HG03432 (cell line): ENCODE measurements at regions not wholly inside any gene's neighbourhood (a gene's known extent, or its start where the extent isn't known, plus 50 kb on each side); places are given as distances from the start of the nearest gene placed in this dataset.

Source experiments
- ATAC-seq: cut with Tn5 transposase; IDR thresholded peaks from one replicate; pipeline ENCODE4 v1.9.1; 2021; ENCODE audit warnings: mild to moderate bottlenecking, moderate library complexity; ENCODE audit not compliant: unreplicated experiment

- ATAC-seq, result no peak
These were observed 83.0 kb upstream of the ATF3 start for GRCh38 chr1:212525479-212526110.

DNA sequence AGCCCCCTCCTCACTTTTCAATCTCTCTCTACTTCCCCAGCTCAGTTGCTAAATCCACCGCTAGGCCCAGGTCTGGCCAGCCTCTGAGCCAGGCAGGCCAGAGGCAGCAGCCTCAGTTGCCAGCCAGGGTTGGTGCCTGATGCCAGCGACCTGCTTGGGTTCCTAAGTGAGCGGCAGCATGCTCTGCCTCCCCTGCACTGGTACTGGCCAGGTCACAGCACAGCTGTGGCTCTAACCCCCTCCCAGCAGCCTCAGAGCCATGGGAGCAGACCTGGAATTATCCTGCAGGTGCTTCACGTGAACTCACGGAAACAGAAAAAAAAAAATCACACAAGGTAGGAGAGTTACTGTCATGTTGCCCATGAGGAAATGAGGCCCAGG, 82.5 kb upstream of the ATF3 start:
- ATAC-seq, result no peak

GRCh38 chr1:212528501-212528900, 80.1 kb upstream of the ATF3 start:
- no peak for ATAC-seq

DNA sequence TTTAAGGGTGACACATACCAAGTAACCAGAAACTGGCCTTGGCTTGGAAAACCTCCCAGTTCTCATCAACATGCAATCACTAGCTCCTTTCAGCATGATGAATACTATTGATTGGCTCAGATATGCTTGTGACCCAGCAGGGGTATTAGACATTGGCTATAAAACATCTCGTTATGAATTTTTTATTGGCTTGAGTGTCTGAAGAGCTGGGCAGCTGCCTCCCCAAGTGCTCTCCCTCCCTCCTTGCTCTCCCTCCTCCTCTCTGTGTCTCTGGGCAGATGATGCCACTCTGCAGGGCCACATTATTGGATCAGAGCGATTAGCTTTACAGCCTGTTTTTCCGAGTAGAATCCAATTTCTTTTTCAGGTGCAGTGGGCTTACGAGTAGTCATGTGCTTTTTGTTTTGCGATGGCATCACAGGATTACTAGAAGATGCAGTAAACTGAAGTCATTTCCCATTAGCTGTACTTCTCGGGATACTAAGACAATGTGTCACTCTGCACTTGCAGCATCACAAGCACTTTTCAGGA, 79.3 kb upstream of the ATF3 start:
- ATAC-seq, result no peak

DNA sequence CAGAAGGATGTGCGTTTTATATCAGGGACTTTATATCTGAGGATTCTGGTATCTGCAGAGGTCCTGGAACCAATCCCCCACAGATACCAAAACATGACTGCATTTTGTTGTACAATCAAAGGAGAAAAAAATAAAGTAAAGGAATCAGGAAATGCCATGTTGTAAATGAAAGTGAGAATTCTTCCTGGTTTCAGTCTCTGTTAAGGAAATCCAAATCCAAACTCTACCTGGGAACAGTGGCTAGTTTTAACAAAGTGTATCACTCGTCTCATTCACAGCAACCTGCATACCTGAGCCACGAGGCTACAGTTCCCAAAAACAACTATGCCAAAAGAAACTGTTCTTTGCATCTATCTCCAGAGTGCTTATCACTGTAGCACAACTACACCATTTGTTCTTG, 77.3 kb upstream of the ATF3 start:
- ATAC-seq, result no peak

DNA sequence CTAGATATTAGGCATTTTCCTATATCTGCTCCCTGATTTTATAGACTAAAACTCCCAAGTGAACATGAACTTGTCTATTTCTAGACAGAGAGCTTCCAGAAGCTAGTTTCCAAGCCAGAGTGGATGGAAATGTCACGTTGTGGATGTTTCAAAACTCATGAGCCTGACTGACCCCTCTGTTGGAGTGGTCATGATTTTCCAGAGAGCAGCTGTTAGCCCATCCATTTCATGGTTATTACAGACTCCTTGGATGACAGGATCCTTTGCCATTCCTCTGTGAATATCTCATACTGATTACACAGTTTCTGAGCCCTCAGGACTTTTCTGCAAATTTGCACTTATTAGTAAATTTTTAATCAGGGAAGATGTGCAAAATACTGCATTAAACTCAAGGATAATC, 76.8 kb upstream of the ATF3 start:
- no peak for ATAC-seq

DNA sequence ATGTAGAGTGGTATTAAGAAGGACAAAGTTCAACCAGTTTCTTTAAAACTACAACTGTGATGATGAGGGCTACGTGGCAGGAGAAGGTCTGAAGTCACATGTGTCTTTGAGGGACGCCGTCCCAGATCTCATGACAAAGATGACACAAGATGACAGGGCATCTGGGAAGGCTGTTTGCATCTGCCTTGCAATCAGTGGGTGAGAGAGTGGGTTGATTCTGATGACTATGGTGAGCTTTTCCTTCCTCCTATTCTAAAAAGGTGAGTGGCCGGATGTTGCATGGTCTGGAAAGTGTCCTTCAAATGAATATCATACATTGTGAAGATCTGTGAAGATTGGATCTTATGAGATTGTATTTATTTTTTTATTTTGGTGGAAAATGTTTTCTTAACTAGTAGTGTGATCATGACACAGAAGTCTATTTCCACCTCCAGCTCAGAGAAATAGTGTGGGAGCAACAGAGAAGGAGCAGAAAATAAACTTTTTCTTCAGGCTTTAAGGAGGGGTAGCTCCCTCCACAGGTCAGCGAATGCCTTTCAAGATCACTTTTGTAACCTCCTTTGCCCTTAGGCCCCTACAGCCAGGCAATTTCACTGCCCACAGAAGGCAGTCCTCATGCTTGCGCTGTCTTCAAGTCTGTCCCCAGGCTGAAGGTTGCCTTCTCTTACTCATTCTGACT, 76.0 kb upstream of the ATF3 start:
- no peak for ATAC-seq

- no peak for ATAC-seq
These were observed 75.4 kb upstream of the ATF3 start for GRCh38 chr1:212533148-212533517.

DNA sequence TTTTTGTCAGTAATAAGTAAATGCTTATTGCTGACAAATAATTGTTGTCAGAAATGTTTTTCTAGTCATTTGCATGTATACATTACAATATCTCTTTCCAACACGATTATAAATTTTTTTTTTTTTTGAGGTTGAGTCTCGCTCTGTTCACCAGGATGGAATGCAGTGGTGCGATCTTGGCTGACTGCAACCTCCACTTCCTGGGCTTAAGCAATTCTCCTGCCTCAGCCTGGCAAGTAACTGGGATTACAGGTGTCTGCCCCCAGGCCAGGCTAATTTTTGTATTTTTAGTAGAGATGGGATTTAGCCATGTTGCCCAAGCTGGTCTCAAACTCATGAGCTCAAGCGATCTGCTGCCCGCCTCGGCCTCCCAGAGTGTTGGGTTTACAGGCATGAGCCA, 72.0 kb upstream of the ATF3 start:
- no peak for ATAC-seq

DNA sequence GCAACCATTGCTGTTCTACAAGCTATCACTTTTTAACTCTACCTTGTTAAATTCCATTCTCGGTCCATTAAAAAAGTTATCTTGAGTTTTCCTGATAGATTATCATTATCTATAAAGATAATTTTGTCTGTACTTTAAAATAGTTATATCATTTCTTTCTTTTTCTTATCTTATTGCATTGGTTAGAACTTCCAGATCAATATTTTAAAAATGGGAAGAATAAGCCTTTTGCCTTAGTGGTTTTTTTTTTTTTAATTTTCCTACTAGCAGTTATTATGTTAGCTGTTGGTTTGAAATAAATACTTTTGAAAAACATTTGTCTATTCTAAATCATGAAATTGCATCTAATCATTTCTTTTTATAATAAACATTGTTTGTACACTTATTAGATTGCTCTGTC, 71.0 kb upstream of the ATF3 start:
- ATAC-seq, result no peak

DNA sequence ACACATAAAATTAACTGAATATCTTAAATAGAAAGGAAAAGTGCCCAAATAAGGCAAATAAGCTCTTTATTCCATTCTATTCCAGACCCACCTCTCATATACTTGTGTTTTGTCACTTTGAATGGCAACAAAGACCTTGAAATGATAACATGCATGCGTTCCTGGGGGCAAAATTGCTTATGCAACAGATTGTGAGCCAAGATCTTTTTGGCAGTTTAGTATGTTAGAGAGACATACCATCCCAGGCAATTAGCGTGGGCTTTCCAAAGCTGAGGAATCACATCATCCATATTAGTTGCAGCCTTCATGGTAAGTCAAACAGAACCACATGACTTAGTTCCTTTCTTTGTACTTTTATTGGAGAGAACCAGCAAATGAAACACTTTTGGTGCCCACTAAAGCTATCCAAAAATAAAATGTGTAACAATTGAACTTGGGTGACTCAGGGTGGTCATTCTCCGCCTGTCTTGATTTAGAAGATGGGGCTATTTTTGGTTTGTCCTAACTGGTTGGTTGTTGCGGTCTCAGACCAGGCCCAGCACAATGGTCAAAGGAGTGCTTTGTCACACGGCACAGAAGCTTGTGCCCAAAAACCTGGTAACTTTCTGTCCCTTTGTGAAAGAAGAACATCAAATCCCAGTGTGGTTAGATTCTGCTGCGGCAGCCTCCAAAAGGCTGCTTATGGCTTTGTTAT, 68.7 kb upstream of the ATF3 start:
- ATAC-seq, result no peak

DNA sequence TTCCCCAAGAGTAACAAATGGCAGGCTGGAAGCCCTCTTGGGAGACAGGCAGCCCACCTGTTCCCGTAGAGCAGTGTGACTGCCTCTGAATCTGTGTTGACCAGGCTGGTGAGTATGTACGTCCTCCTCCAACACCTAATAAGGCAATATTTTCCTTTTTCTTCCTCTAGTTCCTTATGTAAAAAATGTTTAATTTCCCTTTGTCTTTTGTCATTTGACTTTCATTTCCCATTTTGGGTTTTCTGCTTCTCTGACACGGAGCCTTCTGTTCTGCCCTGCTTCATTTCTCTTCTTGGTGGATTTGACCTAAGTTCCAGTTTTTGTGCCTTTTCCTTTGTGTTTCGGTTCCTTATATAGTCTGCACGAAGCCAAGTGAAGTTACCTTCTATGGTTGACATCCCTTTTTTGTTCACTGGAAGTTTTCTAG, 65.8 kb upstream of the ATF3 start:
- ATAC-seq, result no peak

DNA sequence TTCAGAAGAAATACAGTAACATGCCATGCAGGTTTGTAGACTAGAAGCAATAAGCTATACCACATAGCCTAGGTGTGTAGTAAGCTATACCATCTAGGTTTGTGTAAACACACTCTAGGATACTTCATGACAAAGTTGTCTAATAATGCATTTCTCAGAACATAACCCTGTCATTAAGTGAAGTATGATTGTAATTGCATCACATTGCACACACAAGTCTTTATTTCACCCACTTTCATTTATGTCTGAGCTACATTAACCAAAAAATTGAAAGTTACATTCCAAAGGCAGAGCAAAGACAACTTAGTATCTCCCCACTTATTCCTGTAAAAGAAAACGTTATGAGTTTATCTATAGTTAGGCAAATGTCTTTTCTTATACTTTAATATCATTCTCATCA, 64.5 kb upstream of the ATF3 start:
- no peak for ATAC-seq

- no peak for ATAC-seq
These were observed 62.5 kb upstream of the ATF3 start for GRCh38 chr1:212545941-212546635.

GRCh38 chr1:212549503-212550017, 59.0 kb upstream of the ATF3 start:
- no peak for ATAC-seq

GRCh38 chr1:212551929-212552328, 56.6 kb upstream of the ATF3 start:
- ATAC-seq, result no peak

DNA sequence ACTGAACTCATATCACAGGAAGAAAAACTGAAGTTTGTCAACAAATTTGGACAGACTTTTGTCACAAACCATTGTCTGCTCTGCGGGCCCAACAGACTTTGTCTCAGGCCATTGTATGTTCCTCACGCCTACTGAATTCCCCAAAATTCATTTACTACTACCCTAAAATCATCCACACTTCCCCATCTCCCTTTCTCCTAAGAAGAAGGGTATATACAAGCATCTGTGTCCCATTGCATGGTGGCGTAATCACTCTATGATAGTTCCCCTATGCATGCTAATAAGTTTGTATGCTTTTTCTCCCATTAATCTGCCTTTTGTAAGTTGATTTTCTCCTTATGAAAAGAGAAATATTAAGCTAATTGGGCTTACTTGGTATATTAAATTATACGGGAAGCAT, 54.9 kb upstream of the ATF3 start:
- ATAC-seq, result no peak

GRCh38 chr1:212554401-212554800, 54.2 kb upstream of the ATF3 start:
- no peak for ATAC-seq

GRCh38 chr1:212555426-212555825, 53.1 kb upstream of the ATF3 start:
- no peak for ATAC-seq

DNA sequence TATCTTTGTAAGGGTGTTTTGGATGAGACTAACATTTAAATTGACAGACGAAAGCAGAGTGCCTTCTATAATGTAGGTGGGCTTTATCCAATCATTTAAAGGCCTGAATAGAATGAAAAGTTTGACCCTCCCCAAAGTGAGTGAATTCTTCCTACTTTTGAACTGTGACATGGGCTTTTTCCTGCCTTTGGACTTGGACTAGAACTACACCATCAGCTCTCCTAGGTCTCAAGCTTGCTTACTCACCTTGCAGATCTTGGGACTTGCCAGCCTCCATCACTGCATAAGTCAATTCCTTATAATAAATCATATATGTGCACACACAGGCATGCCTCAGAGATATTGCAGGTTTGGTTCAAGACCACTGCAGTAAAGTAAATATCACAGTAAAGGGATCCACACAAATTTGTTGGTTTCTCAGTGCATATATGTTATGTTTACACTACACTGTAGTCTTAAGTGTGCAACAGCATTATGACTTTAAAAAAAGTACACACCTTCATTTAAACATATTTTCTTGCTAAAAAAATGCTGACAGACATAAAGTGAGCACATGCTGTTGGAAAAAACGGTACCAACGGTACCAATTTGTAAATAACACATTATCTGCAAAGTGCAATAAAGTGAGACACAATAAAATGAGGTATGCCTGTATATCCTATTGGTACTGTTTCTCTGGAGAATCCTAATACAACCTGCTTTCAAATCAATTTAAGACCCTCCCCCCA, 51.6 kb upstream of the ATF3 start:
- ATAC-seq, result no peak
